ENCODE measurements at regions not wholly inside any gene's neighbourhood (a gene's known extent, or its start where the extent isn't known, plus 50 kb on each side); places are given as distances from the start of the nearest gene placed in this dataset.

DNA sequence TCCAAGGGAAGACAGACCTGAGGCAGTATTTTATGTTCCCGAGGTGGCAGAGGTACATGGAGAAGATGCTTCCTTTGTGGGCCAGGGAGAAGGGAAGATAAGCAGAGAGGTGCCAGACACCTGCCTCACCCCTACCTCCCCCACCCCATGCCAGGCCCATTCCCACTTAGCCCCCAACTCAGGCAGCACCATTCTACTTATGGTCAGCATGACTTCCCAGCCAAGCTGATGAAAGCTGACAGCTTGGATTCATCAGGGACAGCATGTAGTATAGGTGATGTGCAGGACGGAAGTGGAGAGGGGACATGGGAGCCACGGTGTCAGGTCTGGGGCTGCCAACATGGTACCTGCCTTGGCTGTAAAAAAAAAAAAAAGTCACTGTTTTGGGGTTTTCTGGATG lies 57.5 kb upstream of the CSPG4 start:
- TF ChIP-seq, protein P1, sequence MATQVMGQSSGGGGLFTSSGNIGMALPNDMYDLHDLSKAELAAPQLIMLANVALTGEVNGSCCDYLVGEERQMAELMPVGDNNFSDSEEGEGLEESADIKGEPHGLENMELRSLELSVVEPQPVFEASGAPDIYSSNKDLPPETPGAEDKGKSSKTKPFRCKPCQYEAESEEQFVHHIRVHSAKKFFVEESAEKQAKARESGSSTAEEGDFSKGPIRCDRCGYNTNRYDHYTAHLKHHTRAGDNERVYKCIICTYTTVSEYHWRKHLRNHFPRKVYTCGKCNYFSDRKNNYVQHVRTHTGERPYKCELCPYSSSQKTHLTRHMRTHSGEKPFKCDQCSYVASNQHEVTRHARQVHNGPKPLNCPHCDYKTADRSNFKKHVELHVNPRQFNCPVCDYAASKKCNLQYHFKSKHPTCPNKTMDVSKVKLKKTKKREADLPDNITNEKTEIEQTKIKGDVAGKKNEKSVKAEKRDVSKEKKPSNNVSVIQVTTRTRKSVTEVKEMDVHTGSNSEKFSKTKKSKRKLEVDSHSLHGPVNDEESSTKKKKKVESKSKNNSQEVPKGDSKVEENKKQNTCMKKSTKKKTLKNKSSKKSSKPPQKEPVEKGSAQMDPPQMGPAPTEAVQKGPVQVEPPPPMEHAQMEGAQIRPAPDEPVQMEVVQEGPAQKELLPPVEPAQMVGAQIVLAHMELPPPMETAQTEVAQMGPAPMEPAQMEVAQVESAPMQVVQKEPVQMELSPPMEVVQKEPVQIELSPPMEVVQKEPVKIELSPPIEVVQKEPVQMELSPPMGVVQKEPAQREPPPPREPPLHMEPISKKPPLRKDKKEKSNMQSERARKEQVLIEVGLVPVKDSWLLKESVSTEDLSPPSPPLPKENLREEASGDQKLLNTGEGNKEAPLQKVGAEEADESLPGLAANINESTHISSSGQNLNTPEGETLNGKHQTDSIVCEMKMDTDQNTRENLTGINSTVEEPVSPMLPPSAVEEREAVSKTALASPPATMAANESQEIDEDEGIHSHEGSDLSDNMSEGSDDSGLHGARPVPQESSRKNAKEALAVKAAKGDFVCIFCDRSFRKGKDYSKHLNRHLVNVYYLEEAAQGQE (IDR thresholded peaks at IDR 0.05; ENCODE audit: unreplicated experiment): no peak
- TF ChIP-seq, protein P2, sequence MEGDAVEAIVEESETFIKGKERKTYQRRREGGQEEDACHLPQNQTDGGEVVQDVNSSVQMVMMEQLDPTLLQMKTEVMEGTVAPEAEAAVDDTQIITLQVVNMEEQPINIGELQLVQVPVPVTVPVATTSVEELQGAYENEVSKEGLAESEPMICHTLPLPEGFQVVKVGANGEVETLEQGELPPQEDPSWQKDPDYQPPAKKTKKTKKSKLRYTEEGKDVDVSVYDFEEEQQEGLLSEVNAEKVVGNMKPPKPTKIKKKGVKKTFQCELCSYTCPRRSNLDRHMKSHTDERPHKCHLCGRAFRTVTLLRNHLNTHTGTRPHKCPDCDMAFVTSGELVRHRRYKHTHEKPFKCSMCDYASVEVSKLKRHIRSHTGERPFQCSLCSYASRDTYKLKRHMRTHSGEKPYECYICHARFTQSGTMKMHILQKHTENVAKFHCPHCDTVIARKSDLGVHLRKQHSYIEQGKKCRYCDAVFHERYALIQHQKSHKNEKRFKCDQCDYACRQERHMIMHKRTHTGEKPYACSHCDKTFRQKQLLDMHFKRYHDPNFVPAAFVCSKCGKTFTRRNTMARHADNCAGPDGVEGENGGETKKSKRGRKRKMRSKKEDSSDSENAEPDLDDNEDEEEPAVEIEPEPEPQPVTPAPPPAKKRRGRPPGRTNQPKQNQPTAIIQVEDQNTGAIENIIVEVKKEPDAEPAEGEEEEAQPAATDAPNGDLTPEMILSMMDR (conservative IDR thresholded peaks at IDR 0.05; ENCODE audit: low read depth in 2 of 2): no peak
- TF ChIP-seq EZH2phosphoT487 (IDR thresholded peaks at IDR 0.05; ENCODE audit: unreplicated experiment) (no peak), JUNB (IDR thresholded peaks at IDR 0.05; ENCODE audit: unreplicated experiment) (no peak), POLR2AphosphoS5 (IDR thresholded peaks at IDR 0.05; ENCODE audit: low read depth) (no peak), EZH2 (IDR thresholded peaks at IDR 0.05; ENCODE audit: low read depth, unreplicated experiment) (no peak), CREB1 (CRISPR knock-in tag; IDR thresholded peaks at IDR 0.05; ENCODE audit: low read depth) (no peak), STAT1 (IDR thresholded peaks at IDR 0.05; ENCODE audit: unreplicated experiment) (no peak), ZNF331 (CRISPR knock-in tag; IDR thresholded peaks at IDR 0.05; ENCODE audit: low read depth) (no peak), ZNF114 (CRISPR knock-in tag; IDR thresholded peaks at IDR 0.05) (no peak), NANOG (IDR thresholded peaks at IDR 0.05; ENCODE audit: borderline replicate concordance) (no peak)
- TF ChIP-seq, protein P3, sequence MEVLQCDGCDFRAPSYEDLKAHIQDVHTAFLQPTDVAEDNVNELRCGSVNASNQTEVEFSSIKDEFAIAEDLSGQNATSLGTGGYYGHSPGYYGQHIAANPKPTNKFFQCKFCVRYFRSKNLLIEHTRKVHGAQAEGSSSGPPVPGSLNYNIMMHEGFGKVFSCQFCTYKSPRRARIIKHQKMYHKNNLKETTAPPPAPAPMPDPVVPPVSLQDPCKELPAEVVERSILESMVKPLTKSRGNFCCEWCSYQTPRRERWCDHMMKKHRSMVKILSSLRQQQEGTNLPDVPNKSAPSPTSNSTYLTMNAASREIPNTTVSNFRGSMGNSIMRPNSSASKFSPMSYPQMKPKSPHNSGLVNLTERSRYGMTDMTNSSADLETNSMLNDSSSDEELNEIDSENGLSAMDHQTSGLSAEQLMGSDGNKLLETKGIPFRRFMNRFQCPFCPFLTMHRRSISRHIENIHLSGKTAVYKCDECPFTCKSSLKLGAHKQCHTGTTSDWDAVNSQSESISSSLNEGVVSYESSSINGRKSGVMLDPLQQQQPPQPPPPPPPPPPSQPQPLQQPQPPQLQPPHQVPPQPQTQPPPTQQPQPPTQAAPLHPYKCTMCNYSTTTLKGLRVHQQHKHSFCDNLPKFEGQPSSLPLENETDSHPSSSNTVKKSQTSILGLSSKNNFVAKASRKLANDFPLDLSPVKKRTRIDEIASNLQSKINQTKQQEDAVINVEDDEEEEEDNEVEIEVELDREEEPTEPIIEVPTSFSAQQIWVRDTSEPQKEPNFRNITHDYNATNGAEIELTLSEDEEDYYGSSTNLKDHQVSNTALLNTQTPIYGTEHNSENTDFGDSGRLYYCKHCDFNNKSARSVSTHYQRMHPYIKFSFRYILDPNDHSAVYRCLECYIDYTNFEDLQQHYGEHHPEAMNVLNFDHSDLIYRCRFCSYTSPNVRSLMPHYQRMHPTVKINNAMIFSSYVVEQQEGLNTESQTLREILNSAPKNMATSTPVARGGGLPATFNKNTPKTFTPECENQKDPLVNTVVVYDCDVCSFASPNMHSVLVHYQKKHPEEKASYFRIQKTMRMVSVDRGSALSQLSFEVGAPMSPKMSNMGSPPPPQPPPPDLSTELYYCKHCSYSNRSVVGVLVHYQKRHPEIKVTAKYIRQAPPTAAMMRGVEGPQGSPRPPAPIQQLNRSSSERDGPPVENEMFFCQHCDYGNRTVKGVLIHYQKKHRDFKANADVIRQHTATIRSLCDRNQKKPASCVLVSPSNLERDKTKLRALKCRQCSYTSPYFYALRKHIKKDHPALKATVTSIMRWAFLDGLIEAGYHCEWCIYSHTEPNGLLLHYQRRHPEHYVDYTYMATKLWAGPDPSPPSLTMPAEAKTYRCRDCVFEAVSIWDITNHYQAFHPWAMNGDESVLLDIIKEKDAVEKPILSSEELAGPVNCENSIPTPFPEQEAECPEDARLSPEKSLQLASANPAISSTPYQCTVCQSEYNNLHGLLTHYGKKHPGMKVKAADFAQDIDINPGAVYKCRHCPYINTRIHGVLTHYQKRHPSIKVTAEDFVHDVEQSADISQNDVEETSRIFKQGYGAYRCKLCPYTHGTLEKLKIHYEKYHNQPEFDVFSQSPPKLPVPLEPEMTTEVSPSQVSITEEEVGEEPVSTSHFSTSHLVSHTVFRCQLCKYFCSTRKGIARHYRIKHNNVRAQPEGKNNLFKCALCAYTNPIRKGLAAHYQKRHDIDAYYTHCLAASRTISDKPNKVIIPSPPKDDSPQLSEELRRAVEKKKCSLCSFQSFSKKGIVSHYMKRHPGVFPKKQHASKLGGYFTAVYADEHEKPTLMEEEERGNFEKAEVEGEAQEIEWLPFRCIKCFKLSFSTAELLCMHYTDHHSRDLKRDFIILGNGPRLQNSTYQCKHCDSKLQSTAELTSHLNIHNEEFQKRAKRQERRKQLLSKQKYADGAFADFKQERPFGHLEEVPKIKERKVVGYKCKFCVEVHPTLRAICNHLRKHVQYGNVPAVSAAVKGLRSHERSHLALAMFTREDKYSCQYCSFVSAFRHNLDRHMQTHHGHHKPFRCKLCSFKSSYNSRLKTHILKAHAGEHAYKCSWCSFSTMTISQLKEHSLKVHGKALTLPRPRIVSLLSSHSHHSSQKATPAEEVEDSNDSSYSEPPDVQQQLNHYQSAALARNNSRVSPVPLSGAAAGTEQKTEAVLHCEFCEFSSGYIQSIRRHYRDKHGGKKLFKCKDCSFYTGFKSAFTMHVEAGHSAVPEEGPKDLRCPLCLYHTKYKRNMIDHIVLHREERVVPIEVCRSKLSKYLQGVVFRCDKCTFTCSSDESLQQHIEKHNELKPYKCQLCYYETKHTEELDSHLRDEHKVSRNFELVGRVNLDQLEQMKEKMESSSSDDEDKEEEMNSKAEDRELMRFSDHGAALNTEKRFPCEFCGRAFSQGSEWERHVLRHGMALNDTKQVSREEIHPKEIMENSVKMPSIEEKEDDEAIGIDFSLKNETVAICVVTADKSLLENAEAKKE (CRISPR knock-in tag; IDR thresholded peaks at IDR 0.05): no peak
- TF ChIP-seq, protein P4, sequence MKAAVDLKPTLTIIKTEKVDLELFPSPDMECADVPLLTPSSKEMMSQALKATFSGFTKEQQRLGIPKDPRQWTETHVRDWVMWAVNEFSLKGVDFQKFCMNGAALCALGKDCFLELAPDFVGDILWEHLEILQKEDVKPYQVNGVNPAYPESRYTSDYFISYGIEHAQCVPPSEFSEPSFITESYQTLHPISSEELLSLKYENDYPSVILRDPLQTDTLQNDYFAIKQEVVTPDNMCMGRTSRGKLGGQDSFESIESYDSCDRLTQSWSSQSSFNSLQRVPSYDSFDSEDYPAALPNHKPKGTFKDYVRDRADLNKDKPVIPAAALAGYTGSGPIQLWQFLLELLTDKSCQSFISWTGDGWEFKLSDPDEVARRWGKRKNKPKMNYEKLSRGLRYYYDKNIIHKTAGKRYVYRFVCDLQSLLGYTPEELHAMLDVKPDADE (IDR thresholded peaks at IDR 0.05): no peak
